Stimulated activated CD8-positive, alpha-beta memory T cell treated with anti-CD3 and anti-CD28 coated beads, Interleukin-2, amount 100 ng/mL, for 1 hour (primary cell): ENCODE measurements at regions not wholly inside any gene's neighbourhood (a gene's known extent, or its start where the extent isn't known, plus 50 kb on each side); places are given as distances from the start of the nearest gene placed in this dataset.

Source experiments
- DNase-seq, 2 donors: peaks; one replicate each; pipeline ENCODE4 v3.0.0-alpha.2; 2020; ENCODE audit warnings: low read depth in 2 of 2

DNA sequence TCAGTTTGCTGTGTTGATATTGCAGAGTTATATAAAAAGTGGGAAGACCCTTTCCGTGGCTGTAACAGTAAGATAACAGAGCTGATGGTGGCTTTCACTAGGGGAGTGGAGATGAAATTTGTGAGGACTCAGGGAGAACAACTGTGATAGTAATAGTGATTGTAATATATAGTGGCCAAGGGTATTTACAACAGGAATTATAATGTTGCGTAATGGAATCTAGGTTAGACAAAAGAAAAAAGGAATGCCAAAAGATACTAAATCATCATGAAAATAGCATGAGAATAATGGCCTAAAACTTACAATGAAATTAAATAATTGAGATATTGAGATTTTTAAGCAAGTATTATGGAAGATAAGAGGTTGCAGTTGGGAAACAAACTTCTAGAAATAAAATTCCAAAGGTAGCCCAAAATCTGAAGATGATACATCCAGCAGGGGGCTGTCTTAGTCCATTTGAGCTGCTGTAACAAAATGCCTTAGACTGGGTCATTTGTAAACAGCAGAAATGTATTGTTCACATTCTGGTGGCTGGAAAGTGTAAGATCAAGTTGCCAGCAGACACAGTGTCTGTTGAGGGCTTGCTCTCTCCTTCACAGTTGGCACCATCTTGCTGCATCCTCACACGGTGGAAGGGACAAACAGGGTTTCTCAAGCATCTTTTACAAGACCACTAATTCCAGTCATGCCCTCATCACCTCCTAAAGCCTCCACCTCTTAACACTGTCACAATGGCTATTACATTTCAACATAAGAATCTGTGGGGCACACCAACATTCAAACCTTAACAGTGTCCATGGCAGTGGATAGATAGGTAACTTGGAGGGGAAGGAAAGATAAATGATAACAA is 711.2 kb downstream of the MRPL39 start:
- DNase-seq, result no peak

DNA sequence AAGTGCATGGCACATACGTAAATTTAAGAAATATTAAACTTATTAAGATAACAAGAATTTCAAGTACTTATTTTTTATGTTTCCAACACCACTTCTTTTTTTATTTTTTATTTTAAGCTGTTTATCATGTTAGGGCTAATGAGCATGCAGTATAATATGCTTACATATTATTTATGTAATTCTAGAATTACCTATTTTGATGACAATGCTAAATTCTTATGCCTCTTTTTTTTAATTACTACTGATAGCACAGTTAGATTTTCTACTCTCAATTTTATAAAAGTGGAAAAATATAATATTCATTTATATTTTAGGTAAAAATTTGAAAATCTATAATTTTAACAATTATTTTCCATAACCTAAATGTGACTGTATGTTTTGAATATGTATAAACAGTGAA is 713.0 kb downstream of the MRPL39 start:
- no peak for DNase-seq

DNA sequence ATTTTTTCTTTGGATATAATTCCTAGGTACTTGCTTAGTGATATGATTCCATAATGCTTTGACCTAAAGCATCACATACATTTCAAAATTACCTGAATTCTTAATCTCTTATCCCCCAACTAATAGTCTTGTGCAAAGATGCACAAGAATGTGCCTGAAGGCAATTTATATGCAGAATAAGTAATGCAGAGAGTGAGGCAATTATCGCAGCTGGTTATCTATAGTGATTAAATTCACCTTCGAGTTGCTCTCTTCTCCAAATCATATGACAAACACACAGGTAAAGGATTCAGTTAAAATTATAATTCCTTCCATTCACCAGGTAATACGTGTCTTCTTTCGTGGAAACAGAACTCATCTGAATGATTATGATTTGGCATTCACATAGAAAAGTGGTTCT is 717.3 kb downstream of the MRPL39 start:
- DNase-seq, result no peak

DNA sequence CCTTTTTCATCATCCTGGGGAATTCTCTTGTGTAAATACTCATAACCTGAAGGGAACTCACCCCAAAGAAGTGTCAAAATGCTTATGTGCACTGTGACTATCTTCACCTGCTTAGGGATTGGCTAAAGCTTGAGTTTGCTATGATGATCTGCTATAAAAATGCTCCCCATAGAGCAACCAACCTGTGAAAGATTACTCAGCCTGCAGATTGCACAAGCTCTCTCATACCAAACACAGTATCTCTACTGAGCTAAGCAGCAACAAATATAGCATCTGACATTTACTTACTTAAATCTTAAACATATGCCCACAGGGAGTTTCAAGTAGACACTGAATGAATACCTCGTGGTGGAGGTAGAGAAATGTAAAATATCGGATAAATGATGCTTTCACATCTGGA is 725.8 kb downstream of the MRPL39 start:
- no peak for DNase-seq

DNA sequence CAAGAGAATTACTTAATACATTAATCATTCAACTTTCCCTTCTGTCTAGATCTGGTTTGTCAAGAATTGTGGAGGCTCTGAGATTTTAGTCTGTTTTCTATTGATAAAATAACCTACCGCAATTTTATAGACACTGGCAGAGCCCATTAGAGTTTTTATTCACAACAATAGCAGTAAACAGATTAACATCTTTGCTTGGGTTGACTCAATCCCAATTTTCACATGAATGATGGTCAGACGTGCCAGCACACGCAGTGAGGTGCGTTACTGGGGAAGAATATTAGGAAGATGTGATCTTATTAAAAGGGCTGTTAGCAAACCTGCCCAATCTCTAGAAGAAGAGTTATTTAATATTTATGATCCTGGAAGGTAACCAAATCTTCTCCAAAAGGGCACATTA is 736.6 kb downstream of the MRPL39 start:
- DNase-seq, result no peak

DNA sequence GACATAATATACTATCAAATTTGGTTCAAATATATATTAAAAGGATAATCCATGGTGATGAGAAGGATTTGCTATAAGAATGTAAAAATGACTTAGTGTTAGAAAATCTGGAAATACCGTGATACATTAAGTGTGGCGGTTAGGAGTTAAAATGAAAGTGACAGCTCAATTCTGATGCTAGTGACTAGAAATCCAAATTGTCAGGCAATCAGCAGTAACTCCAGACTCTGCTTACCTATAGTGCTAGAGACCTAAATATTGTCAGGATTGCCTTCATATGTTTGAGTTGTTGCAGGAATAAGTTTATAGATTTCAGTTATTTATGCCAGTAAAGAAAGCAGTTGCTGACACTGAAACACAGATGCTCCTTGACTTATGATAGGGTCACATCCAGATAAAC is 737.4 kb downstream of the MRPL39 start:
- DNase-seq, result no peak

DNA sequence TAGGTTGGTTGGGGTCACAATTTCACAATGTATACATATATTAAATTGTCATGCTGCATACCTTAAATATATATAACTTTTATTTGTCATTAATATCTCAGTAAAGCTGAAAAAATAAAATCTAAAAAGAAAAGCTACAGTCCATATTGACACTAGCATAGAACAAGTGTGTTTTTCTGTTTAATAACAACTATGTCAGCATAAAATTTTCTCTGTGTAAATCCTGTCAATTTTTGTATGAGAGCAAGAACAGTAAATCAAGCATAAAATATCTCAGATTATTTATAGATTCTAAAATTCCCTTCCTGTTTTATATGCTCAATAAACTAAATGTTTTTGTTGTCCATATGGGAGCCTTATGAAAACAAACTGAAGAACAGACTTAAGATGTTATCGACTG is 739.2 kb downstream of the MRPL39 start:
- DNase-seq, result no peak

DNA sequence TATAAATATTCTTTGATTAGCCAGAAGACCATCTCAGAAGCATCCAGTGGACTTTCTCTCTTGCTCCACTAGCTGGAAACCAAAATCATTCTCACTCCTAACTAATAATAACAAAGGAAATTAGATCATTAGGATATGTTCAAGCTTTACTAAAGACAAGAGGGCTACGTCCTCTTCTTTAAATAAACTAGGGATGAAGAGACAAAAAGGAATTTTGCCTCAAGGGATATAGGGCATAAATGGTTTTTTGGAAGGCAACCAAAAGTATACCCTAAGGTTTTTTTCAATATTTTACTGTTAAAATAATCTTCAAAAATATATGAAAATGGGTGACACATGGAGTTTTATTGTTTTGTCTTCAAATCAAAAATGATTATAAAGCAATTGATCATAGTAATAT is 745.8 kb downstream of the MRPL39 start:
- no peak for DNase-seq

DNA sequence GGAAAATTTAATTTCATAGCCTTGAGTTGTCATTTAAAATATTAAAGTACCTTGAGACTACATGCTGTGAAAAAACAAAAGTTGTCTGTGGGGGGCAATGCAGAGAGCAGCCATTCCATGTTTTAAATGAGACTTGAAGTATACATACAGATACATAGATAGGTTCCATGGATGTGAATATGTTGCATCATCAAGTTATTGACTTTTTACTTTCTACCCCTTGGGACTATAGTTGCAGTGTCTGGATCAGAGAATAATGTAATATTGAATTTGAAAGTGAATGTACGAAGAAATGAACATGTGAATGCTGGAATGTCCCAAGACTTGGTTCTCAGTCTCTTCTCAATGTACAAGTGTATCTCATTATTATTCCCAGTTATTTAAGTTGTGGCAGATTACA is 751.0 kb downstream of the MRPL39 start:
- no peak for DNase-seq

DNA sequence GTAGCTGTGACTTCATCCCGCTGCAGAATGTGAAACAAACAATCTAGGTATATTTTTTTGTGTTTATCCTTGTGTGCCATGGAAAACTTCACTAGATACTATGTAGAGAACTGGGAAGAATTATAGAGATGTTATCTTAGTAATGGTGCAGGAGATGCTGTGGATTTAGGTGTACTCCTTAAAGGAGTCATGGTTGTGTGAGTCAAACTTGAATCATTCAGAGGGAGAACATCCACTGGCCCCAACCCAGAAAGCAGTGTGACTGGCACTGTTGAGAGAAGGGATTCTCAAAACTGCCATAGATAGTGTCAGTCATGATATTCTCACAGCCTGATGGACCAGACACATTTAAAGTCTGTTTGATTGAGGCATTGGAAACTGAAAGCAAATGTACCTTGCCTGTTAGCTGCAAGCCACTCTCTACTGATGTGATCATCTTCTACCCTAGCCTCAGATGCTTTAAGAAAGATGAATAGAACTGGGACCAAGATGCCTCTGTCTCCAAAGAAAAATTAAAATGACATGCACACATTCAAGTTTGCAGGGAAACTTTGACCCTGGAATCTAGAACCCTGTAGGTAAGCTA is 754.6 kb downstream of the MRPL39 start:
- DNase-seq, result no peak

DNA sequence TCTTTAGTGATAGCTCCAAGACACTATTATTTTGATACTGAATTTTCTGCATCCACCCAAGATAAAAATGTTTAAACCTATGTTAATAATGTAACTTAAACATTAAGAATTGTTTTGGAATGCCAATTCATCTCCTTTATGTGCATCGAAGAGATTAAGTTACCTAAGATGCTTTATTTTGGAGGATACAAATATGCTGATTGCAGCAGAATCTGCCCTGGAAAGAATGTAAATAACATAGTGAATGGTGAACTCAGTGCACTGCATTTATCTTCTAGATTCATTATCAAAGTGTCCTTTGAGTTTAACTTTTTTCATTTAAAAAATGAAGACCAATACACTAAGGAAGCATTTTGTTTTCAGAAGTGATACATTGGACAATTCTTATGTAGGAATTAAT is 757.2 kb downstream of the MRPL39 start:
- DNase-seq, result no peak

DNA sequence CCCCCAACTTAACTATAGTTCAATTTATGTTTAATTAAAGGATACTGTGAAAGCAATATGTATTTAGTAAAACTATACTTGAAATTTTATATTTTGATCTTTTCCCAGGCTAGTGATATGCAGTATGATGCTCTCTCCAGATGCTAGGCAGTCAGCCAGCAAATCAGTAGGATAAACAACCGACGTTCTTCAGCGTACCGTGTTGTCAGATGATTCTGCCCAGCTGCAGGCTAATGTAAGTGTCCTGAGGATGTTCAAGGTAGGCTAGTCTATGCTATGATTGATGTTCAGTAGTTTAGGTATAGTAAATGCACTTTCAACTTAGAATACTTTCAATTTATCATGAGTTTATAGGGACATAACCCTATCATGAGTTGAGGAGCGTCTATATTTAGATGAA is 762.6 kb downstream of the MRPL39 start:
- DNase-seq, result no peak

DNA sequence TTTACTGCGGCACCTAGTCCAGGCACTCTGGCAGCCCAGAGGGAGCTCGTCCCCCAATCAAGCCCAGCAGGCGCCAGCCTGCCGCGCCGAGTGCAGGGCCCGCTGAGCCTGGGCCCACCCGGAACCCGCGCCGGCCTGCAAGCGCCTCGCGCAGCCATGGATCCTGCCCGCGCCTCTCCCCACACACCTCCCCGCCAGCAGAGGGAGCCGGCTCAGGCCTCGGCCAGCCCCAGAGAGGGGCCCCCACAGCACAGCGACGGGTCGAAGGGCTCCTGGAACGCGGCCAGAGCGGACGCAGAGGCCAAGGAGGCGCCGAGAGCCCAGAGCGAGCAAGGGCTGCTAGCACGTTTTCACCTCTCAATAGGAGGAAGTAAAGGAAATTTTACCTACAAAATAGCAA is 767.0 kb downstream of the MRPL39 start:
- no peak for DNase-seq

DNA sequence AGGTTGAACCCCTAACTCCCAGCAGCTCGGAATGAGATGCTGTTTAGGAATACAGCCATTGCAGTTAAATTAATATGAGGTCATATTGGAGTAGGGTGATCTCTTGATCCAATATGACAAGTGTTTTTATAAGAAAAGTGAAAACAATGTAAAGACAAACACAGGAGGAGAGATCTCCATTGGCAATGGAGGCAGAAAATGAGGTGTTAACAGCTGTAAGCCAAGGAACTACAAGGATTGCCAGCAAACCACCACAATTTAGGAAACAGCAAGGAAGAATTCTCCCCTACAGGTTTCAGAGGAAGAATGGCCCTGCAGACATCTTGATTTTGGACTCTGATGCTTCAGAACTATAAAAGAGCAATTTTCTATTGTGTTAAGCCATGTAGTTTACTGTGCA is 774.3 kb downstream of the MRPL39 start:
- DNase-seq, result no peak

DNA sequence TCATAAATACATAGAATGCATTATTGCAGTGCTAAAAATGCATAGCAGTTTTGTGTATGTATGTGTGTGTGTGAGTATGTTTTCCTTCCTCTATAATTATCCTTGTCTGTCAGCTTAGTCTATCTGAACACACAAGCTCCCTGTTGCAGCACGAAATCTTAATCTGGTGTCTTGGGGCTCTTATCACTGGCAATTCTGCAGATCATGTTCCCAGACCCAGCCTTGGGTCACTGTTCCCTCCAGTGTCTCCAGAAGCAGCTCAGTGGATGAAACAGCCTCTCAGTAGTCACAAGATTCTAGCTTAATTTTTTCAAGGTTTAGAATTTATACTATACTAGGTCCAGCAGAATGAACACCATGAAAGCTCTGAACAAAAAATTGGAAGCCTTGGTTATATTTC is 777.9 kb downstream of the MRPL39 start:
- no peak for DNase-seq

DNA sequence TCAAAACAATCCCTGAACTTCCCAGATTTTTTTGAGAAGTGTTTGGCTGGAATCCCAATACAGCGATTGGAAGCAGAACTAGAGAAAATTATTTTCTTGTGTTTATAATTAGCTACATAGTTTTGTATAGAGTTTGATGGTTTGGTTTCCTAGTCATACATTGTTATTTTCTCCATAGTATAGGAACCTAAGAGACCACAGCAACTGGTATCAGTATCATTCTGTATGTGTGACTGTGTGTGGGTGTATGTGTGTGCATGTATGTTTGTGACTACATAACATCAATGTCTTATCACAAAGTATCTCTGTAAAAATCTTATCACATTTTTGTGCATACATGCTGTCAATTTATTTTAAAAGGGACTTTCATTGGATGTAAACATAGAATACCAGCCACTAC is 780.5 kb downstream of the MRPL39 start:
- DNase-seq, result no peak

DNA sequence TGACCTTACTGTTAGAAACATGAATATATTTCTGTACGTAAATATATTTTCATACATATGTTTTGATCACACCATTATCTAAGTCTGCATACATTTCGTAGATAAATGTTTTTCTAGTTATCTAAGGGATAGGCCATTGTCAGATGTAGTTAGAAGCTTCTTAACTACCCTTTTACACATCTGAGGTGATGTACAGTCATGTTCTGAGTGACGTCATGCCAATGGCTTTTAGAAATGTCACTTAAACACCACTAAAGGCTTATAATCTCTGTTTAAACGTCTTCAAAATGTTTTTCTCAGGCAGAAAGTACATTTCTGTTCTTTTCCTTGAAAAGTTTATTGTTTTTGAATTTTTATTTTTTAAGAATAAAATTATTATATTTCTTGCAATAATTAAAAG is 781.9 kb downstream of the MRPL39 start:
- no peak for DNase-seq

DNA sequence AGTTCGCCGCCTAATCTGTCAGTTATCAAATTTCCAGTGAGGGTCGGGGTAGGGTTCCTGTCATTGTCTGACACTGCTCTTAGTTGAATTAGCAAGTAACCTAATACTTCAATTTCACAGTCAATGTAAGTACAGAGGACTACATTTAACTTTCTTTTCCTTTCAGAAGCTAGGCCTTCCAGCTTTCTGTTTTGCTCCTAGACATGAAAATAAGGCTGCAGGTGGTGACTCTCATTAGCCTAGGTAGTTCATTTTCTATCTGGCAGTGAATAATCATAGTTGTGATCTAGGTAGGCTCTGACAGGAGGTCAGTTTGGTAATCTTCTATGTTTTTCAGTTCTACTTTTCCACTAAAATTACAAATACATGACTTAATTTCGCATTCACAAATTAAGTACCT is 783.1 kb downstream of the MRPL39 start:
- DNase-seq, result no peak

DNA sequence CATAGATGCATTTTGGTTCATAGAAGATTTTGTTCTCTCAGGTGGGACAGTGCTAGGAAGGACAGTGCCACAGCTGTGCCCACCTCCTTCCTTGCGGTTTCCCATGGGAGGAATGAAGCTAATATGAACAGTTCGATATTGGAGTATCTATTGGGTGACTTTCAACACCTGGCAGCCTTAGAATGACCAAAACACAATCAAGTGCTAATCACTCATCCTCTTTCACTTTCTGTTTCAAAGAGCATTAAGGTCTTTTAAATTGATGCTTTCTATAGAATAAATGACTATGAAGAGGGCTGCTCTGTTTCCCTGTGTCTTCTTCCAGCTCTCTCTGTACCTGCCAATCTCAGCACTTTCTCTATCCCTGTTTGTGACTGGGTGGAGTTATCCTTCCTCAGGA is 784.0 kb downstream of the MRPL39 start:
- no peak for DNase-seq

DNA sequence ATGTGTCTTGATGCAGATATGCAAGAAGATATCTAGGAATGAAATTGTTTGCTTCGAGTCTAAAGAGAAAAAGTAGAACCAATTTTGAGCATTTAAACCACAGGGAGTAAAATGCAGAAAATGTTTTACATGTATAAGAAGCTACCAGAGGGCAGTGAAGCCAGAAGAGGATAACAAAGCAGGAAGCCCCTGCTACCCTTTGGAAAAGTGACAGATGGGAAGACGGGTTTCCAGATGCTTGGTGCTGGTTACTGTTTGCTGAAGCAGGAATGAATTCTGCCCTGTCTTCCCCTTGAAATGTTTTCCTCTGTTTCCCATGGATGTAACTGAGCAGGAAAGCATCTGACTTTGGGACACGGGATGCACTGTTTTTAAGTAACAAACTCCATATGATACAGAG is 822.2 kb downstream of the MRPL39 start:
- no peak for DNase-seq

DNA sequence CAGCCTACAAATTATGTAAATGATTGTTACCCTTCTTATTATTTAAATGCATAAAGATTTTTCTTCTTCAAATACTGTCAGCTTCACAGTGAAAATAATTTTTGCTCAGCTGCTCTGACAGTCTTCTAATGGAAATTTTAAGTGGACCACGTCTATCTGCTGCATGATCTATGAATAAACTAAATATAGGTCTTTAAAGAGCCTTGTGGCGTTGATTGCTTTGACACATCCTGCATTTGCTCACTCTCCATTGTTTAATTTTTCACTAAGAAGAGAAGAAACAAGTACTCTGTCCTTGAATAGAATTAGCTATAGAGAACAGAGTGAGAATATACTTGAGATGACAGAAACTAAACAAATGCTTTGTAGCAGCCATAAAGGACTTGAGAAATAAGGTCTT is 826.1 kb downstream of the MRPL39 start:
- DNase-seq, result no peak

DNA sequence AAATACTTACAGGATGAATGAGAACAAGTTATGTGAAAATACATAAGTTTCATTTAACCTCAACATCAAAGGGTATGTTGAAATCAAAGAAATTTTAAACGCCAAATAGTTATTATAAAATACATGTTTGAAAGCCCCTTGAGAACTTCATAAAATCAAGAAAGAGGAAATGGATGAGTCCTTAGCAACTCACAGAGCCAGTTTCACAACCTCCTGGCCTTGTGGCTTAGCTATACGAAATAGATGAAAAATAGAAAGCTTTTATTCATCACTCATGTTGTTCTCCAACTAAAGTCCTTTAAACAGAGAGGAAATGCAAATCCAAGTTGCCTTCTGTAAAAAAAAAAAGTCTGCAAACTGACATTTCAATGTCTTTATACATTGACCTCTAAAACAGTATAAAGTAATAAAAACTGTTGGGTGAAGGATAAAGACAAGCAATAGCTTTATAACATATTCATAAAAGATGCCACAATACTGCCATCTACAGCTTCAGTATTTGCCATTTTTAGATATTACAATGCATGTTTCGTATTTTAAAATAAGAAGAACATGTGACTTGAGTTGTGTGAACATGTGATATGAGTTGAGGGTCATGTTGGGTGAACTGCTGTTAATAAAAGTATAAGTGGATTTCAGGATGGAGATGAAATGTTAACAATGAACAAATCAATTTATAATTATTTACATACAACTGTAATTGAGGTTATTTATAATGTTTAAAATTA is 847.8 kb downstream of the MRPL39 start:
- no peak for DNase-seq

DNA sequence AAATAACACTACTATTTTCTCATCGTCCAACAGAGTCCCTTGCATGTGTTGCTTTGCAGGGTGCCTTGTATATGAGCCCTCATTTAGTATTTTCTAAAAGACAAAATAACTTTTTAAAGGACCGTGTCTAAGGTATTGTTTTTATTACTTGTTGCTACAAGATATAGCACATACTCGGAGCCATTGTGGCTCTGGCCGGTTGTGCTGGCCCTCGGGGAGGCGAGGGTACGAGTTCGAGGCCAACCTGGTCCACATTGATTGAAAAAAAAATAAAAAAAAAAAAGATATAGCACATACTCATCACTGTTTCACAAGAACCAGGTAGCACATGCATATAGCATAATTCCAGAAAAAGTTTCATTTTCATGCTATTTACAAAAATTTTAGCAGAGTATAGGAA is 869.2 kb downstream of the MRPL39 start:
- no peak for DNase-seq
